ENCODE measurements at regions not wholly inside any gene's neighbourhood (a gene's known extent, or its start where the extent isn't known, plus 50 kb on each side); places are given as distances from the start of the nearest gene placed in this dataset.

DNA sequence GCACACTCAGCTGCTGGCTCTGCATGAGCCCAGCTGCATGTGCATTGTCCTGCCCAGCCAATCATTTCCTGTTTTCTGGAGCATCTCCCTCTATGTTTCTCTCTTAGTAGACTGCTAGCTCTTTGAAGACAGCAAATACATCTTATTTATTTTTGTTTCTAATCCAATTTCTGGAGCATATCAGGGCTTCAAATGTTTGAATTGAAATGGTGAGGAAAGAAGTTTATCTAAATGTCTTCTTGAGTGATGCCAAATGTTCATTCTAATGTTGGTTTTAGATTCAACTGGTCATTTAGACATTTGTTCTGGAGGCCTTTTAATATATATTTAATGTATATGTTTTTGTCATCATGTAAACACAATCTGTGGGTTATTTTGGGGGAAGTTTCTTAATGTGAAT is 141.9 kb downstream of the DNAJB9 start:
- DNase-seq = no peak

DNA sequence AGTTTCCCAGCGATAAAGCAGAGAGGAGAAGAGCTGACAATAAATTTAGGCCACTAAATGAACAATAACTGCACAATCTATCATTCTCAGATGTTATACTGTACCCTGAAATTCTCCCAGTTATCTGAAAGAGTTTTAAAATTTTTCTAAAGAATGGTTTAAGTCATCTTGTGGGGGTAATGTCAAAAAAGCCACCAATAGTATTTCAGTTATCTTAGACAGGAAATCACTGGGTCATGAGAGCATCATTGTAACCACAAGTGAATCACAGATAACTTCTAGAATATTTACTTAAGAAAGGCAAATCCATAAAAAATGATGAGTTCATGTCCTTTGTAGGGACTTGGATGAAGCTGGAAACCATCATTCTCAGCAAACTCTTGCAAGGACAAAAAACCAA is 147.1 kb downstream of the DNAJB9 start:
- DNase-seq = no peak

- DNase-seq = no peak
Observed at GRCh38 chr7:108717781-108718180, 148.1 kb downstream of the DNAJB9 start.

DNA sequence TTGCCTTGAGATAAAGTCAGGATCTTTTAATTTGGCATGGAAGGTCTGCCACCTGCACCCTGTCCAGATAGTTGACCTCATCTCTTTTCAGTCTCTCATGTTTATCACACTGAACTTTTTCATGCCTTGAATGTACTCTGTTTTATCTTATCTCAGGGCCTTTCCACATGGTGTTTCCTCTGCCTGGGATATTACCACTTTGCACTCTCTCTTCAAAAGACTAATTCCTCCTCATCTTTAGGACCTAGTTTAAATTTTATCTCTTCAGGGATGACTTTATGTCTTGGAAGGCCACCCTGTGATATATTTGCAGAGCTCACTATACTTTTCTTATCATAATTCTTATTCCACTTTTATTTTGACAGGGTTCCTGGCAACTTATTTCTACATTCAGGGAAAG is 150.0 kb downstream of the DNAJB9 start:
- no peak for DNase-seq

GRCh38 chr7:108722561-108722960 is 152.9 kb downstream of the DNAJB9 start:
- no peak for DNase-seq

DNA sequence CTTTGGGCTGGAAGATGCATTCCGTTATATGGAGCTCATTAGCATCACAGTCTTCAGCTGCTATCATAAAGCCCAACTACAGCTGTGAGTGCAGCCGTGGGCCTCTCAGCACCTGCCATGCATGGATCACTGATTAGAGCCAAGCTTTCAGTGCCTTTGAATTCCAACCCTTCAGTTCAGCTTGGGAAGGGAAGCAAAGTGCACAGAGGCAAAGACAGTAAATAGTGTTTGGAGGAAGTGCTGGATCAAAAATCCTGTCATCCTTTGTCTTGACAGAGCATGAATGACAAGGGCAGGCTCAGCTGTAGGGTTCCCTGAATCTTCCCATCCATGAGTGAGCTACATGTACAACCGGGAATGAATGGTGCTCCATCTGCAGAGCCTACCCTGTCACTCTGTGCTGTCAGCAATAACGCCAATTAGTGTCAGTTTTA is 153.7 kb downstream of the DNAJB9 start:
- peak; percentile 9 for DNase-seq

DNA sequence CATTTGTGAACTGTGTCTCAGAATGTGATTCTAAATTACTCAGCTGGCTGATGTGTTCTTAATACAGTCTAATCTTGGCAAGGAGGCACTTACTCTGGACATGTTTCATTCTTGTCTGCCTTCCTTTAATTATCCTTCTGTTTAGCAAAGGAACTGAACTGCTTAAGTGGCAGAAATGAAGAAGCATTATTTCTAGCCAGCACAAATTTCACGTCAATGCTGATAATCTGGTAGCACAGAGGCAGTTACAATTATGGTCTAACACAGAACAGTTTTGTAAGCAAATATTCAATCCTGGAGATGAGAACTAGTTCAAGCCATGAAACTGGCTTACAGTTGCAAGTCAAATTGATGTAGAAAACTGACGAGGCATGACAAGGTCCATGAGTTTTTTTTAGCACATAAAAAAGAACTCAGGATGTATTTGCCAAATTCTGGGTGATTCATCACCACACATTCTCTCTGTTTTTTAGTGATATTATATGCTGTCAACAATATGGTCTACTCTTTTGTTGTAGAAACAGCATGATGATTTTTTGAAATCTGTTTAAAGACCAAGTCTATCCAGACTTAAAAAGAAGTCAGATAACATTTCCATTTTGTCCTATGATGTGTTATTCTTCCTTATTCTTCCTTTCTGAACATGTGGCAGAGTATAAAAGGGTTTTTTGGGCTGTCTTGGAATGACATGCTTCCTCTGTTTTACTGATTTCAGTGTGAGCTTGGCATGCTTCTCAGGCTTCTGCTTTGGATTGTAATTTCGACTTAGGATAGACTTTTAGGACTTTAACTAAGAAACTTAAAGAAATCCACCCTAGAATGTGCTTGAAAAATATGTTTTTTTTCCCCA is 154.8 kb downstream of the DNAJB9 start:
- DNase-seq = no peak

DNA sequence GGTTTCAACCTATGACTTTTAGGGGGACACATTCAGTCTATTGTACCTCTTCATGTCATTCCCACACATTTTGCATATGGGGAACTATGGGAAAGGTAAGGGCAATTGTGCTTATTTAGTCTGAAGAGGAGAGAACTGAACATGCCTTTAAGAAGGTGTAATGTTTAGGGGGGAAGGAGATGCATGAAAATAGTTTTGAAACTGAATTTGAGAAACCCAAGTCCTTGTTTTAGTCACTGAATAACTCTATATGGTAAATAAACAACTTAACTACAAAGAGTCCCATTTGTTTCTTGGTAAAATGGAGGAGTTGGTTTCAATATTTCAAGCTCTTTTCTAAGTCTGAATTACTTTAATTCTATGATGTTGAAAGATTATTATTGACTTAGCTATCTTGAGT is 166.1 kb downstream of the DNAJB9 start:
- no peak for DNase-seq

GRCh38 chr7:108736221-108736891 is 166.7 kb downstream of the DNAJB9 start:
- DNase-seq = no peak

- DNase-seq = no peak
Observed at GRCh38 chr7:108770981-108771745, 201.5 kb downstream of the DNAJB9 start.

- no peak for DNase-seq
Observed at GRCh38 chr7:108771853-108772252, 202.2 kb downstream of the DNAJB9 start.

DNA sequence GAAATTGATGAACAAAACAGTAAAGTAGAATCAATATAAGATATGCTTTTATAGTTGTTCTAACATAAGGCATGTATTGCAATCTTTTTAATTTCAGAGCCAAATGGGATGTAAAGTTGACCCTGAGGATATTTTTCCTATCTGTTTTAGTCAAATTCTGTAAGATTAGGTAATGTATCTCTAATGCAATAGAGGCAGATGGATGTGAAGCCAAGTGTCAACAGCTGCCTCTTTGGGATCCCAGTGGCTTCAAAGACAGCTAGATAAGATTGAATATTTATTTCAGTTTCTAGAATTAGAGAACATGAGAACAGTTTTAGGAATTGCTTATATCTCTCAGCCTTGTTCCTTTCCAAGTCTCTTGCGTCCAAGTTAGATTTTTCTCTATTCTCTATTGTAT is 208.3 kb downstream of the DNAJB9 start:
- DNase-seq = no peak

- no peak for DNase-seq
Observed at GRCh38 chr7:108789451-108789850, 219.8 kb downstream of the DNAJB9 start.

DNA sequence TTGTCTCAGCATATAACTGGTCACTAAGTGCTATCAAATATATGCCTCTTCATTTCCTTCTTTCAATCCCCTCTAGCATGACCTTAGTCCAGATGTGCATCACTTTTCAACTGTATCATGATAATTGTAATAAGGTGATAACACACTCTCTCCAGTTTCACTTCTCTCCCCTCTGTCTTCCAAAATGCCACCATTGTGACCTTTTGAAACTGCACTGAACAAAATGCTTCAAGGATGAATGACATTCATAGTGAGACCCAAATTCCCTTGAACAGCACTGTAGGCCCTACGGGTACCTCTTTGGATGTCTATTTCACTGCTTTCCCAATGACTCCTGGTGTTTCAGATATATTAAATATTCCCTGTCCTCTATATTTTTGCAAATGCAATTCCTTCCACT is 224.8 kb downstream of the DNAJB9 start:
- DNase-seq = no peak

- no peak for DNase-seq
Observed at GRCh38 chr7:108802650-108803049, 233.0 kb downstream of the DNAJB9 start.

DNA sequence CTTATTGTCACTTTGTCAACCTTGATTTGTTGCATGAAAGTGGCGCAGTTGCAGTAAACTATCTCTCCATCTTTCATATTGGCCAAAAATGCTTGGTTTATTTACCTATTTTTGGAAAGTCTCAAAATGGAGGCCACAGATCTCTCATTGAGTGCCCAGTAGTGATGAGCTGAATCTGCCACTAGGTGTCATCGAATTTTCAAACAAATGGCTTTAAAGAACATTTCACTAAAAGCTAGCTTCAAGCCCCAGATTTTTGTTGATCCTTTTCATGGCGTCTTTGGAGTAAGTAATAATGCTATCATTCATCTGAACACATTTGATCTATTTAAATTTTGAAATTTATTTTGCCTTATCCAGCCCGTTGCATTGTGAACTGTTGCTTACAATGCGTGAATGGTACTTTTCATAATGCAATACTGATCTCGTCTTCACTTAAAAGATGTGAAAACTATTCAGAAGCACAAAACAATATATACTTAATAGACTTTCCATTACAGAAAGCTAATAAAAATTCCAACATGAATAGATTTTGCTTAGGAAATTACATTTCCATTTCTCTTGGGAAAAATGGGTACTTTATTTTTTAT is 236.2 kb downstream of the DNAJB9 start:
- peak; percentile 12 for DNase-seq

- no peak for DNase-seq
Observed at GRCh38 chr7:108808549-108809266, 239.0 kb downstream of the DNAJB9 start.

DNA sequence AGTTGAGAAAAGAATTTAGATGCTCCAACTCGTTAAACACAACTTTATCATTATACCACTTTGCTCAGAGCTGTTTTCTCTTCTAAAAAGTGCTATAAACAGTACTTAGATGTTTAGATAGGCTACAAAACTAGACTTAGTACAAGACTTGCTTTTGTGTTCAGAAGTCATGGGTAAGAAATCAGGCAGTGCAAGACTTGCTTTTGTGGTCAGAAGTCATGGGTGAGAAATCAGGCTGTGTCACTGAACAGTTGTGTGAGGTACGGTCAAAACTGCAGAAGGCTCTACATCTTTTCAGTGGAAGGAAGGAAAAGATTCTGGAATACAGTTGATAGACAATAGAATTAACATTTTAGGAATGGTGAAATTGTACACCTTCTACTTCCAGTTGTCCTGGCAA is 239.7 kb downstream of the DNAJB9 start:
- DNase-seq = no peak

DNA sequence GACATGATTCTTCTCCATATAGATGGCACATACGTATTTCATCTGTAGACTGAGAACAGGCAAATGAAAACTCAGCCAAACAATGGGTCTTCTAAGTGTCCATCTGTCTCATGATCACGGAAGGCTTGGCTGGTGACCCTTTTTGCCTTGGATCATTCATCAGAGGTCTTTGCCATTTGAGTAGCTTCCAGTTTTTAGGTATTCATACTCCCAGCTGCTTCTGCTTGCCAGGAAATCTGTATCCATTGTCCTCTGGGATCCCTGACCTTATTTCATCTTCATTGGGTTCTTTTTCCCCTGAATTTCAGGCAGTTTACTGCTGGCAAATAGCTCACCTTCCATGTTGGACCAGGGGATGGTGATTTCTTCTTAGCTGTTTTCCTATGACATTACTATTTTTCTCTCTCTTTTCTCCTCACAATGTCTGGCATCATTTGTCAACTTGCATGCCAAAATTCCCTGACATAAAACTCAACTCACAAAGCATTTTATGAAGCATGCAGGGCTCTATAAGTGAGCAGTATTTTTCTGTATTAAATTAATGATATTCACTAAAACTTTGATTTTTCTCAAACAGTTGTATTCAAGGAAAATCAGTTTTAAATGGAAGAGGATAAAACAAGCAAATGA is 241.2 kb downstream of the DNAJB9 start:
- no peak for DNase-seq

DNA sequence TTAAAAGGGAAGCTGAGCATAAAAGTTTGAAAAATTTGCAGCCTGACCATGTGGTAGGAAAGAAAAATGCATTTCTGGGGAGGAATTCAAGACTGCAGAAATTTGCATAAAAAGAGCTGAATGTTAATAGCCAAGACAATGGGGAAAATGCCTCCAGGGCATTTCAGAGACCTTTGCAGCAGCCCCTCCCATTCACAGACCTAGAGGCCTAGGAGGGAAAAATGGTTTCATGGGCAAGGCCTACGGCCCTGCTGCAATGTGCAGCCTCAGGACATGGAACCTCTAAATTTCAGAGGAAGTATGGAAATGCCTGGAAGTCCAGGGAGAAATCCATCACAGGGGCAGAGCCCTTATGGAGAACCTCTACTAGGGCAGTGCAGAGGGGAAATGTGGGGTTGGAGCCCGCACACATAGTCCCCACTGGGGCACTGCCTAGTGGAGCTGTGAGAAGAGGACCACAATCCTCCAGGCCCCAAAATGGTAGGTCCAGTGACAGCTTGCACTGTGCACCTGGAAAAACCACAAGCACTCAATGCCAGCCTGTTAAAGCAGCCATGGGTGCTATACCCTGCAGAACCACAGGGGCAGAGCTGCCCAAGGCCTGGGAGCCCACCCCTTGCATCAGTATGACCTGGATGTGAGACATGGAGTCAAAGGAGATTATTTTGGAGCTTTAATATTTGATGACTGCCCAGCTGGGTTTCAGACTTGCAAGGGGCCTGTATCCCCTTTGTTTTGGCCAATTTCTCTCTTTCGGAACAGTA is 243.8 kb downstream of the DNAJB9 start:
- no peak for DNase-seq

DNA sequence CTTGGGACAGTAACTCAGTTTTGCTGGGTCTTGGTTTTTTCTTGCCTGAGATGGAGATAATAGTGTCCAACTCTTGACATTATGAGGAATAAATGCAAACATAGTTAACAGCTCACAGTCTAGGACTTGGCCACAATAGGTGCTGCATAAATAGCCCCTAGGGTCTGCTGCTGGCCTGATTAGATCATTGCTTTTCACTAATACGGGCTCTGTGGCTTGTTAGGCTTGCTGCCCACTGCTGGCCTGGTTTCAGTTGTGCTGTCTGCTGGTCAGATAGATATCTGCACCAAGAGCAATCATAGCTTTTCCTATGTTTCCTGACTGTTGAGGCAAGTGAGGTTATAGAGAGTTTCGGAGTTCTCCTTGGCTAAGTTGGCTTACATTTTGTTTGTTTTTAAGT is 246.1 kb downstream of the DNAJB9 start:
- DNase-seq = no peak
